EL (cell line): ENCODE measurements at regions not wholly inside any gene's neighbourhood (a gene's known extent, or its start where the extent isn't known, plus 50 kb on each side); places are given as distances from the start of the nearest gene placed in this dataset.
"Not testable (repeated sequence)": the region's sequence is repeated elsewhere in the genome, so short reads cannot be mapped to it uniquely, and the experiment has no call there.

Experiments used
- DNase-seq: peaks from one replicate; pipeline ENCODE4 v3.0.0-alpha.2; 2016

DNA sequence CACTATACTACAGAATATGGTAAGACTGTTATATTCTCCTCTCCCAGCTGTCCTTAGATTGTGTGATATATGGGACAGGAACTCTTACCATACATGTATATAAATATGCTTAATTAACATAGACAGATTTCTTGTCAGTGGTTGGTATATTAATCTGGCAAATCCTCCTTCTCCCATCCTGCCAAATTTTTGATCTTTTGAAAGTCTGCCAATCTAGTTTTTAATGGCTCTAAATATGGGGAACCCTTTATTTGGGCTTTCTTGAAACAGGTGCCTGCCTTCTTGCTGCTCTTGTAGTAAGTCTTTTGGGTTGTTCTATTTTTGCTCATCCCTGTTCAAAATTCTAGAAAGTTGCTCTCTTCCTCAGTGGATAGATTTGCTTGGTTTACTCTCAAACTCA, 63.5 kb downstream of the SPATA31D1 start:
- no peak for DNase-seq

DNA sequence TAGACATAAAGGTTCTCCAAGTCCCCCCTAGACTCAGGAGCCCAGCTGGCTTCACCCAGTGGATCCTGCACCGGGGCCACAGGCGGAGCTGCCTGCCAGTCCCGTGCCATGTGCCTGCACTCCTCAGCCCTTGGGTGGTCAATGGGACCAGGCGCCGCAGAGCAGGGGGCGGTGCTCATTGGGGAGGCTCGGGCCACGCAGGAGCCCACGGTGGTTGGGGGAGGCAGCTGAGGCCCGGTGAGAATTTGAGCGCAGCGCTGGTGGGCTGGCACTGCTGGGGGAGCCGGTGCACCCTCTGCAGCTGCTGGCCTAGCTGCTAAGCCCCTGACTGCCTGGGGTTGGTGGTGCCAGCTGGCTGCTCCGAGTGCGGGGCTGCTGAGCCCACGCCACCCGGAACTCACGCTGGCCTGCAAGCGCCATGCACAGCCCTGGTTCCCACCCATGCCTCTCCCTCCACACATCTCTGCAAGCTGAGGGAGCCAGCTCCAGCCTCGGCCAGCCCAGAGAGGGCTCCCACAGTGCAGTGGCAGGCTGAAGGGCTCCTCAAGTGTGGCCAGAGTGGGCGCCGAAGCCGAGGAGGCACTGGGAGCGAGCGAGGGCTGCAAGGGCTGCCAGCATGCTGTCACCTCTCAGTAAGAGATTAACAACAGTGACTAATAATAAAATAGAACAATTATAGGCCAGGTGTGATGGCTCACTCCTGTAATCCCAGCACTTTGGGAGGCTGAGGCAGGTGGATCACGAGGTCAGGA, 65.9 kb downstream of the SPATA31D1 start:
- no peak for DNase-seq

DNA sequence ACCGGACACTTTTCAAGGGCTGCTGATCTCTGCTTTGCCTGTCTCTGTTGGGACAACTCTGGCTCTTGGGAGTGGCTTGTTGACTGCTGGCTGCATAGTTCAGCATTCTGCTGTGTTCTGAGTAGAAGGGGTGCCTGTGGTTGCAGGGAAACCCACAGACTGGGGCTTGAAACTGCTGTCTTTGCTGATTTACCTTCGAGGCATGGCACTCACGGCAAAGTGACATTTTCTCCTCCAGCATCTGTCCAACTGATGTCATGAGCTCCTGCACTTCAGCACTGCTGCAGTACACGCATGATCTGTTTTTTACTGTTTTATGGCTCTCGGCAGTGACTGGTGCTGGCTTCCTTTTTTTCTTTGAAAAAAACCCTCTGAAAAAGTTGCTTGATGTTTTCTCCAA, 69.2 kb downstream of the SPATA31D1 start:
- DNase-seq: no peak

DNA sequence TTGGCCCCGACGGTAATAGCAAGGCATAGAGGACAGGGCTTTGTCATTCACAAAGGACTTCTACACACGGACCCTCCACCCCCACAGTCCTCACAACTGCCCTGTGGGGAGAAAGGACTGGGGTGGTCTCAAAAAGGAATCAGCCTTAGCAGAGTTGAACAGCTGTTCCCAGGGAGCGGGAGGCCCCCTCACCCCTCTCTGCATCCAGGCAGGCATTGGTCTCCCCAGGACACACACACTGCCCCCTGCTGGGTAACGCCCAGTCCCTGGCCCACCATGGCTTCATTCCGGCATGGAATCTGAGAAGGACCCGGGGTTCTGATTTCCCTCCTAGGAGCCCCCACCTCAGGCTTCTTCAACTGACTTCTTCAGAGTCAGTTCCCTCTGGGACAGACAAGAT, 73.2 kb downstream of the SPATA31D1 start:
- not testable (repeated sequence) for DNase-seq

DNA sequence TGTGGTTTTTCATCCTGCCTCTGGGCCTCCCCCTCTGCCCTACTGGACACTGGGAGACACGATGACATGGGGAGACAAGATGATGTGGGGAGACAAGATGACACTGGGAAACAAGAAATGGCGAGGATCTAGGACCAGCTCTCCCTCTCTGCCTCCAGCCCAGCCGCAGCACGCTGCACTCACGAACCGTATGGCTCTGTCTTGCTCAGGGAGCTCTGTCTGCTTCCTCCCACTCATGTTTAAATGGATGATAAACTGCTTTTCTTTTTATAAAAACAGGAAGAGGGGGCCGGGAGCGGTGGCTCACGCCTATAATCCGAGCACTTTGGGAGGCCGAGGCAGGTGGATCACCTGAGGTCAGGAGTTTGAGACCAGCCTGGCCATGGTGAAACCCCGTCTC, 73.7 kb downstream of the SPATA31D1 start:
- DNase-seq: no peak

DNA sequence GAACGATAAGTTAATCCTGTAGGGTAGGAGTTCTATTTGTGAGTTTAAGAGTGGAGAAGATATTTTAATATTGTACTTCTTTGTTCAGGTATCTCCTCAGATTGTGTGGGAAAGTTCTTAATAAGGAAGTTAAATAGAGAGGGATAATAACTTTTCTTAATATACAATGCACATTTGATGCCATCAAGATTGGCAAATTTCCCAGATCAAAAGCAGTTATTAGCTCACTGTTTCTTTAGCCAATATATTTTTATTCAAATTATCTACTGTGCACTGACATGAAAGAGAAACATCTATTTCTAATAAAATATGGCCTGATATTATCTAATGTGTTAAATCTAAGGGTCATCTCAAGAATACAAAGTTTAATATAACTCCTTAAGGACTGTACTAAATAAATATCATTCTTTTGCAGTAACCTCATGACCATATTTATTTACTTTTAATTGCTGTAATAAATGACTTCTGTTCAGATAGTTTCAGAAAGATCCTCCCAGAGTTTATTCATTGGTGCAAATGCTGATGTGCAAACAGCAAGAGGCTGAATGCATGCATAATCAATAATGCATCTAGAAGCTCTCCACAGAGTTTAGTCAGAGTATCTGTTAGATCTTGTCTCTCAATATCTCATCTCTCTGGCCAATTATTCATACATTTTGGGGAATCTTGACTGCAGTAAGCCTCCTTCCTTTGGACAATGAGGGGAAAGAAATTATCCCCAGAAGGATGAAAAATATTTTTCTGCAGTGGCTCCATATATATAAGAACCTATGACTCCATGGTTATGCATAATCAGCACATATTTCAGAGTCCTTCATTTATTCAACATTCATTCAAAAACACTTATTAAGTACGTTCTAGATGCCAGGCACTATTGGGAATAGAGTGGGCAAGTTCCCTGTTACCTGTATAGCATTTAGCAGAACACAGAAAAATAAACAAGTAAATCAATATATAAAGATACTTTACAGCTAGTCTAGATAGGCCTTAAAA, 85.3 kb downstream of the SPATA31D1 start:
- DNase-seq: no peak

DNA sequence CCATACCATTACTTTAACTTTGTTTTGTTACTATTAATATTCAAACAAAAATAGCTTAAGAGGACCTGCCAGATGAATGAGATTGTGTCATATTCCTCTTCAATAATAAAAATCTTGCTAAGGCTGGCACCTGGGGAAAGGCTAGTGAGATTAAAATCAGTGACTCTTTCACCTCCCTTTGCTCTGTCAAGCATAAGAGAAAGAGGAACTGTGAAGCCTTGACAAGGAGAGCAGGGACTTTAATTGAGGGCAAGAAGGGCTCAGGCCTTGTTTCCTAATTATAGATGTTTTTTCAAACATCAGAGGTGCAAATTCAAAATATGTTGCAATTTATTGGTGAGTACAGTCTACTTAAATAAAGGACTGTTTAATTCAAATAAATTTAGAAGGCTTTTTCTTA, 91.7 kb downstream of the SPATA31D1 start:
- DNase-seq: no peak

DNA sequence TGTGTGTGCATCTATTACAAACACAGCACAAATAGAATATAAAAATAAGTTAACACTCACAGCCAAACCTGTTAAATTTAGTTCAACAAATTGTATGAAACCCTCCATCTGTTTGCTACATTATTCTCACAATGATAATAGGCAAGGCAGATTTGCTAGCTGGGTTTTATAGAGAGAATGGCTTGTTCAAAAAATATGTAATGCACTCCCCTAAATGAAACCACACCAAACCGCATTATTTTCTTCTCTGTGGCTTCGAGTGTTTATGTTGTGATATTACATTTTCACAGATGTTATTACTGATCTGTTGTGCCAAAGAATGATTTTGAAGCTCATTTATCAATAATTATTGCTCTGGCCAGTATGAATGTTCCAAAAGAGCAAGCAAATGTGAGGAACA, 92.9 kb downstream of the SPATA31D1 start:
- DNase-seq: no peak

DNA sequence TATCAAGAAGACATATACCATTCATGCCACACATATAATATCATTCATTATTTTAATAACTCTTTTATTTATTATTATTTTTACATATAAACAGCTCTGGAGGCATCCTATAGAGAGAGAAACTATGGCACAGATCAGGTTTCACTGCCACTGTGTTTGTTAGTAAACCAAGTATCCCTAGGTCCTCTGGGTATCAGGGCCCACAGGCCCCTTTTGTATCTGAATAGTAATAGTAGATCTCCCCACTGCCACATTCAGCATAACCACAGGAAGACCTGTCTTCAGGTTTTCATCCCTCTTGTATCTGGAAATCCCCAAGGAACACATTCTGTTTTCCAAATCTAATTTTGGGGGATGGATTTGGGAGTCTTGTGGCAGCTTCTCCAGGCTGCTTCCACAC, 94.0 kb downstream of the SPATA31D1 start:
- DNase-seq: no peak

DNA sequence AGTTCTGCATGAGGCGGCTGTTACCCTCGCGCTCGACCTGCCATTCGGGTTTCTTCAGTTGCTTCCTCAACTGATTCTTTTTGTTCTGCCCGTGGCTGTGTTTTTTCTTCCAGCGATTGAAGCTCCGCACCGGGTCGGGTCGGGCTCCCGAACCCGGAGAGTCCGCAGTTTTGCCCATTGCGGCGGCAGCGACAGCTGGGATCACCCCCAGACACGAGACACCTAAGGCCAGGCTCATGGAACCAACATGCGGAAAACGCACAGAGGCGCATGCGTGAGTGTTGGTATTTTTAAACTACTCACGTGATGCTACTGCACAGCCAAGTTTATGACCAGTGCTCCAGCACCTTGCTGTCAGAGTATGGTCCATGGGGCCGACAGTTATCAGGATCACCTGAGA, 100.0 kb downstream of the SPATA31D1 start:
- no peak for DNase-seq

DNA sequence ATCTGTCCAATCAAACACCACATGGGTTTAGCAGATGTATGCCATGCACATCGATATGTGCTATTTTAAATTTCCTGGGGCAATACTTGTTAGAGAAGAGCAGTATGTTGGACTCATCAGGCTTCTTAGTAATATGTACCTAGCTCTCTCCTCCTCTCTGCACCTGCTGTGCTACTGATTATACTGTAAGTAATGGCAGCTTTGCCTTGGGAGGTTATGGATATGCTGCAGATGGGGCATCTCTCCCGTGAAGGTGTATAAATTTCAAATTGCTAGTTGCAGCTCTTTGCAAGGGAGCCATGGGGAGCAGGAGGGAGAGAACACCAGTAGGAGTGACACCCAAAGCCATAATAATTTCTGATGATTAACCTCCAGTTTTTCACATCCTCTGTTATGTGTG, 101.5 kb downstream of the SPATA31D1 start:
- no peak for DNase-seq

DNA sequence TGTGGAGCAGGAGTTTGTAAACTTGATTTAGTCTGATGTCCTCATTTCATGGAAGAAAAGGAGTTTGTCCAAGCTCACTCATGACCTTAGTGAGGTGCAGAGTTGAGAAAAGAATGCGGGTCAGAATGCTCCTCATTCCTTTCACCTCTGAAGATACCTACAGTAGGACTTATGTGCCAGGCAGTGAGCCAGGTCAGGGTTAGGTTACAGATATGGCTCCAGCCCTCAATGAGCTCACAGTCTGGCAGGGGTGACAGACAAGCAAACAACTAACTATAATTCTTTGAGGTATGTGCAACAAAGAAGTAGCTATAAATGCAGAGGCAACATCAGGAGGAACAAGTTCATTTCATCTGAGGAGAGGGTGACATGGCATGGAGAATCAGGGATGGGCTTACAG, 102.5 kb downstream of the SPATA31D1 start:
- DNase-seq: no peak

DNA sequence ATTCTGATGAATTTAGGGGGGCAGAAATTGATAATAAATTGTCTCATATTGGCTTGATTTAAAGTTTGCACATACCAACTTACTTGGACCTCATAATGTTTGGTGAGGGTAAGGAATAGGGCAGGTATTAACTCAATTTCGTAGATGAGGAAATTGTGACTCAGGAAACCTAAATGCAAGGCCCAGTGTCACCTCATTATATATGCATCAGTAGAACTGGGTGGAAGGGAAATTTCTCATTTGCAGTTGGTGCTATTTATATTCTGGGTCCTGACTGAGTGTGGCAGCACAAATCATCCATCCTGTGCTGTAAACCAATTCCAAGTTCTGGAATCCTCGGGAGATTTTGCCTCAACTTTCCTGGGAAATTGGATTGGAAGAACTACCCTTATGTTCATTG, 103.0 kb downstream of the SPATA31D1 start:
- DNase-seq: no peak

DNA sequence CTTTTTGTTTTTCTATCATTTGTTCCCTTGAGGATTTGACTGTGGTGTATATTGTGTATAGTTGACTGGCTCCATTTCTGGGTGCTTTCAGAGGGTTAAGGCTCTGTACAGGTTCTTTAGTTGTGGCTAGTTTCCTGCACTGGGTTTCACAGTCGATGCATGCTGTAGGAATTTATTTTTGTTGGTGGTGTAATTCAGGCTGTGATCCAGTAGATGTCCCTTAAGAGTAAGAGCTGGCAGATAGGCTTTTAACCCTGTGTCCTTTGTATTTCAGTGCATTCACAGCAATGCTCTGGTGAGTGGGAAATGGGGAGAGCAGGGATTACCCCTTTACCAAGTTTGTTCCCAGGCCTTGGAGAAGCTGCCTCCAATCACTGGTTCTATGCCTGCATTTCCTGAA, 112.9 kb downstream of the SPATA31D1 start:
- peak; percentile 7 for DNase-seq

DNA sequence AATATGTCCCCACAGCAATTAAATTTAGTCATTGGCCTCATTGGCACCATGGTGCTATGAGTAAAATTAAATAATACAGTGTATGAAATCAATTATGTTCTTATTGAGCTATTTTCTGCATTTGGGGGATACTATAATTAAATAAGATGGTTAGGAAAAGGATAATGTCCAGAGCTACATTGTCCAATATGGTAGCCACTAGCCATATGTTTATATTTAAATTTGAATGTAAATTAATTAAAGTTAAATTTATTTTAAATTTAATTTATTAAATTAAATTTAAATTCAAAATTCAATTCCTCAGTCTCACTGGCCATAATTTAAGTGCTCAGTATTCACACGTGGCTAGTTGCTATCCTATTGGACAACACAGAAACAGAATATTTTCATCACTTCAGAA, 115.7 kb downstream of the SPATA31D1 start:
- no peak for DNase-seq

DNA sequence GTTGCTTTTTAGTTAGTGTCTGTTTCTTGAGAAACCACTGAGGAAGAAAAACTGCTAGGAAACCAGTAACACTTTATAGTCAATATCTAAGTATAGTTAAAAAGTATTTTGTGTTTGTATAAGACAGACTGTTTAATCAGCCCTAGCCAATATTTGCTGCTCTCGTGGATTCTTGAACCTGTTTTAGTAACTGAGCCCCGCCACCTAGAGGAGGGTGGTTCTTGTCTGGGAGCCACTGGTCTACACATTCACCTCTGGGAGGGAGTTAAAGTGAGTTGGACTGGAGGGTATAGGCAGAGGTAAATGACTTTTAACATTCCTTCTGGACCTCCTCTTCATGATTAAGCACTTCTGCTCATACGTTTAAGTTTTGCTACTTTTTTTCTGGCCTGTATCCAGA, 117.2 kb downstream of the SPATA31D1 start:
- no peak for DNase-seq

DNA sequence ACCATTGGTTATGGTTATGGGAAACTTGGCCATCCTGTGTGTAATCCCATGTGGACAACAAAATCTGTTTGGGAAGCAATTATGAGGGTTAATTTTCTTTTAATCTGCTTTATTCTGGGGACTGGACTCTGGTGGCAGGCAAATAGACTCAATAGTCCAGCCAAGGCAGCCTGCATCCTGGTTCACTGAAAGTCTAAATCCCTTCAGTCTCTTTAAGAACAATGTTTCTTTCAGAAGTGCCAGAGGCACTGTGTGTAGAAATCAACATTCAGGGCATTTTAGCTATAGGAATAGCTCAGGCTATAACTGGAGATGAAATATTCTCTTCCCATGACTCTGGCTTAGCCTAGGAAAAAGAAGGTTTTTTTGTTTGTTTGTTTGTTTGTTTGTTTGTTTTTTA, 118.0 kb downstream of the SPATA31D1 start:
- no peak for DNase-seq

DNA sequence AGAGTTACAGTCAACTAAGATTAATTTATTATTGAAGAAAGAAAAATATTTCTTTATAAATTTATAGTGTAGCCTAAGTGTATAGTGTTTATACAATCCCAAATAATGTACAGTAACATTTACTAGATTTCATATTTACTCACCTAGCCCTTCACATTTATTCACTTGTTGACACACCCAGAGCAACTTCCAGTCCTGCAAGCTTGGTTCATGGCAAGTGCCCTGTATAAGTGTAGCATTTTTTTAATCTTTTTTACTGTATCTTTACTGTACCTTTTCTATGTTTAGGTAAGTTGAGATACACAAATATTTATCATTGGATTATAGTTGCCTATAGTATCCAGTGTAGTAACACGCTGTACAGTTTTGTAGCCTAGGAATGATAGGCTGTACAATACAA, 119.9 kb downstream of the SPATA31D1 start:
- DNase-seq: no peak

DNA sequence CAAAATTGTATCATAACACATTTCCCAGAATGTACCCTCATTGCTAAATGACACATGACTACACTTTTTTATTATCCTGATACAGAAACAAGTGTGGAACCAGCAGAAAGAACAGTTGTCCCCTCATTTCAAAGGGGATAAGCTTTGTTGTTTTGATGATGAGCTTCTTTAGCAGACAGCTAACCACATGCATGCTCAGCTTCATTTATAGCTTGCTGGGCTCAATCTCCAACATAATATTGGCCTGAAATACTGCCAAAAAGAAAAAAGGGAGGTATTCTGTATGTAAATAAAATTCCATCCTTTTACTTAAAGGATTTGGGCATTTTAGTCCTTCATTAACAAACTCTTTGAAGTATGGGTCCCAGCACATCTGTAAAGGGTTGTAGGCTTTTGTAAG, 120.4 kb downstream of the SPATA31D1 start:
- no peak for DNase-seq

DNA sequence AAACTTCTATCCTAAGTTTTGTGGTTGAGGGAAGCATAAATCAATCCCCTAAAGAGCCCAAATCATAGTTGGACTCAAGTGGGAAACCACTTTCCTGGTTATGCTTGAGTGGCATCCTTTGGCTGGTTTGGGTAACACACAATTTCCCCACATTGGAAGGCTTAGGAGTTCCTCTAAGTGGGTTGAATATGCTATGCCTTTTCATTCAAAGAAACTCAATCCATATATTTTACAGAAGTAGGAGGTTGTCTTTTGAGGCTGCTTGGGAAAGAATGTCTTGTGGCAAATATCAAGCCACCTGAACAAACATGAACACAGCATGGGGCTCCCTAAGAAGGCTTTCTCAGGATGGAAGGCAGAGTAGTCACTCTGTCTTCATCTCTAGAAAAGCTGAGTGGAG, 121.1 kb downstream of the SPATA31D1 start:
- DNase-seq: no peak

DNA sequence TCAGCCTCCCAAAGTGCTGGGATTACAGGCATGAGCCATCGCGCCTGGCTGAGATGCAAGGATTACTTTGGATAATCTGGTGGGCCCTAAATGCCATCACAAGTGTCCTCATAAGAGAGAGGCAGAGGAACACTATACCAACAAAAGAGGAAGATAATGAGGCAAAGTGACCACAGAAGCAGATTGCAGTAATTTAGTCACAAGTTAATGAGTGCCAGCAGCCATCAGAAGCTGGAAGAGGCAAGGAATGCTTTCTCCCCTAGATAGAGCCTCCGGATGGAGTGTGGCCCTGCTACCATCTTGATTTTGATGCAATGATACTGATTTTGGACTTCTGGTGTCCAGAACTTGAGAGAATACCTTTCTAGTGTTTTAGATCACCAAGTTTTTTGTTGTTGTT, 122.3 kb downstream of the SPATA31D1 start:
- no peak for DNase-seq

DNA sequence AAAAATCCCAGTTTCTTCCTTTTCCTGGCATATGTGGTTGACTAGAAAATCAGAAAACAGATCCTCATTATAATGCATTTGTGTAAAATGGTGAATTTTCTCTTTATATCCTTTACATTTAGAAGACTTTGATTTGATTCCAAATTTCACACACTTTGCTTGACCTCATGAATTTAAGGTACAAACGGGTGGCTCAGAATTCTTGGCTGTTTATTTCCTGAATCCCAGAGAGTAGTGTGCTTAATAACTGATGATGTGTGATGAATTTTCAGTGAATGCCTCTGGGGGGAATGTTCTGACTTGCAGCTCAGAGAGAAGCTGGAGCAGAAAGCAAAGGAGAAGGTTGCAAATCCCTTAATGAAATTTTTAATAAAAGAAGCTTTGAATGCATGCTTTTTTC, 126.8 kb downstream of the SPATA31D1 start:
- no peak for DNase-seq

DNA sequence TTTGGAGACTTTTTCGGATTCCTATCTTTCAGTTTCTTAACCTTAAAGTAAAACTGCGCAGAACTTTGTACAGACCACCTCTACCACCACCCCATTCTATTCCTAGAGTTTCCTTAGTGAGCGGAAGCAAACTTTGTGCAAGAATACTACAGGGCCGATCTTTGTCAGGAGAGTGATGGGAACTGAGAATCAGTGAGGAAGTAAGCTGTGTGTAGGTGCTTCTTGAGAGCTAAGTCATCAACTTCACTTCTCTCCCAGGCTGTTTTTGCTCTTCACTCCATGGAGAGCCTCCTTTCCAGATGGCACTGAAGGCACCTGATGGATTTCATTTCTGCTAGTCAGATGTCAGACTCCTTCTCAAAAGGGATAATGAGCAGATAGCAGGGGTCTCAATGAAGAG, 127.3 kb downstream of the SPATA31D1 start:
- no peak for DNase-seq

DNA sequence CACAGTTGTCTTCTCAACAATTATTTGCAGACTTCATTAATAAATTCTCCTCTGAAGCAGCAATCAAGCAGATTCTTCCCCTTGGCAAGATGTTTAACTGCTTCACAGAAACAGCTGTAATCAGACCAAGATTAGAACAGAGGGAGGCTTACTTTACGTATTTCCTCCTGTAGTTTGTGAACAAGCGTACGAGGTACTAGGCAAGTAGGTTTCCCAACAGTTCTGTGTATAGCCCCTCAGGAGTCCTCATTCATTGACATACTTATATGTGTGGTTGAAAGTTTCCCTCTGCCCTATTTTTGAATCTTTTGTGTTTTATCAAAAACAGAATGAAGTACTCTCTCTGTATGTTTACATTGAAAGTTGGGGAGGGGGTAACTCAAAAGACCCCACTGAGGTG, 128.0 kb downstream of the SPATA31D1 start:
- DNase-seq: no peak
